ENCODE measurements at regions not wholly inside any gene's neighbourhood (a gene's known extent, or its start where the extent isn't known, plus 50 kb on each side); places are given as distances from the start of the nearest gene placed in this dataset.
"Not testable (repeated sequence)": the region's sequence is repeated elsewhere in the genome, so short reads cannot be mapped to it uniquely, and the experiment has no call there.

- Histone ChIP-seq H3K27me3 (ENCODE audit: control insufficient read depth, insufficient read depth, low read length, poor library complexity, severe bottlenecking) (no peaks in the 10 kb centered on the region), H3K9me3 (ENCODE audit: control insufficient read depth, low read length) (no peaks in the 10 kb centered on the region), H3K4me1 (ENCODE audit: control insufficient read depth, insufficient read depth, low read length) (no peaks in the 10 kb centered on the region), H3K36me3 (ENCODE audit: control insufficient read depth, insufficient read depth, low read length) (no peaks in the 10 kb centered on the region), H3K27ac (ENCODE audit: insufficient read depth, low read depth, low read length, poor library complexity, severe bottlenecking) (no peak overlapping the region), H3K4me3 (ENCODE audit: insufficient read depth, low read depth, low read length) (no peak overlapping the region)
- 92 to 94% methylated on average over 6 of the region's 6 CpGs for WGBS, 2 experiments
Measured at GRCh38 chr6:14231071-14231483, 113.5 kb downstream of the CD83 start.

GRCh38 chr6:14231501-14232280 is 114.1 kb downstream of the CD83 start:
- H3K9me3 ChIP-seq (ENCODE audit: control insufficient read depth, low read length): no peaks in the 10 kb centered on the region
- no peaks in the 10 kb centered on the region for H3K36me3 ChIP-seq (ENCODE audit: control insufficient read depth, insufficient read depth, low read length)
- no peak overlapping the region for H3K27ac ChIP-seq (ENCODE audit: insufficient read depth, low read depth, low read length, poor library complexity, severe bottlenecking)
- H3K27me3 ChIP-seq (ENCODE audit: control insufficient read depth, insufficient read depth, low read length, poor library complexity, severe bottlenecking): no peaks in the 10 kb centered on the region
- H3K4me1 ChIP-seq (ENCODE audit: control insufficient read depth, insufficient read depth, low read length): no peaks in the 10 kb centered on the region
- WGBS, 2 experiments: 94 to 96% methylated on average over 7 of the region's 7 CpGs
- no peak overlapping the region for H3K4me3 ChIP-seq (ENCODE audit: insufficient read depth, low read depth, low read length)

- Histone ChIP-seq H3K36me3 (ENCODE audit: control insufficient read depth, insufficient read depth, low read length) (no peaks in the 10 kb centered on the region), H3K9me3 (ENCODE audit: control insufficient read depth, low read length) (no peaks in the 10 kb centered on the region), H3K4me3 (ENCODE audit: insufficient read depth, low read depth, low read length) (no peak overlapping the region), H3K27me3 (ENCODE audit: control insufficient read depth, insufficient read depth, low read length, poor library complexity, severe bottlenecking) (no peaks in the 10 kb centered on the region), H3K27ac (ENCODE audit: insufficient read depth, low read depth, low read length, poor library complexity, severe bottlenecking) (no peak overlapping the region), H3K4me1 (ENCODE audit: control insufficient read depth, insufficient read depth, low read length) (no peaks in the 10 kb centered on the region)
- 87 to 89% methylated on average over 2 of the region's 2 CpGs for WGBS, 2 experiments
Measured at GRCh38 chr6:14232889-14233288, 115.3 kb downstream of the CD83 start.

- H3K4me1 ChIP-seq (ENCODE audit: control insufficient read depth, insufficient read depth, low read length): no peaks in the 10 kb centered on the region
- no peak overlapping the region for H3K27ac ChIP-seq (ENCODE audit: insufficient read depth, low read depth, low read length, poor library complexity, severe bottlenecking)
- no peak overlapping the region for H3K4me3 ChIP-seq (ENCODE audit: insufficient read depth, low read depth, low read length)
- no peaks in the 10 kb centered on the region for H3K27me3 ChIP-seq (ENCODE audit: control insufficient read depth, insufficient read depth, low read length, poor library complexity, severe bottlenecking)
- peaks cover 3% of the 10 kb centered on the region for H3K9me3 ChIP-seq (ENCODE audit: control insufficient read depth, low read length)
- WGBS, 2 experiments: 87 to 92% methylated on average over 7 of the region's 8 CpGs
- no peaks in the 10 kb centered on the region for H3K36me3 ChIP-seq (ENCODE audit: control insufficient read depth, insufficient read depth, low read length)
Measured at GRCh38 chr6:14235653-14236356, 118.2 kb downstream of the CD83 start.

GRCh38 chr6:14239097-14239496 is 121.5 kb downstream of the CD83 start:
- Histone ChIP-seq H3K27ac (ENCODE audit: insufficient read depth, low read depth, low read length, poor library complexity, severe bottlenecking) (no peak overlapping the region), H3K4me1 (ENCODE audit: control insufficient read depth, insufficient read depth, low read length) (no peaks in the 10 kb centered on the region), H3K27me3 (ENCODE audit: control insufficient read depth, insufficient read depth, low read length, poor library complexity, severe bottlenecking) (no peaks in the 10 kb centered on the region), H3K4me3 (ENCODE audit: insufficient read depth, low read depth, low read length) (no peak overlapping the region), H3K9me3 (ENCODE audit: control insufficient read depth, low read length) (peaks cover 3% of the 10 kb centered on the region), H3K36me3 (ENCODE audit: control insufficient read depth, insufficient read depth, low read length) (no peaks in the 10 kb centered on the region)
- 86 to 100% methylated on average over 1 of the region's 2 CpGs for WGBS, 2 experiments

GRCh38 chr6:14240411-14241166 is 123.0 kb downstream of the CD83 start:
- no peak overlapping the region for H3K4me3 ChIP-seq (ENCODE audit: insufficient read depth, low read depth, low read length)
- peaks cover 3% of the 10 kb centered on the region for H3K9me3 ChIP-seq (ENCODE audit: control insufficient read depth, low read length)
- H3K27me3 ChIP-seq (ENCODE audit: control insufficient read depth, insufficient read depth, low read length, poor library complexity, severe bottlenecking): no peaks in the 10 kb centered on the region
- no peaks in the 10 kb centered on the region for H3K4me1 ChIP-seq (ENCODE audit: control insufficient read depth, insufficient read depth, low read length)
- no peaks in the 10 kb centered on the region for H3K36me3 ChIP-seq (ENCODE audit: control insufficient read depth, insufficient read depth, low read length)
- no peak overlapping the region for H3K27ac ChIP-seq (ENCODE audit: insufficient read depth, low read depth, low read length, poor library complexity, severe bottlenecking)
- WGBS, 2 experiments: 89 to 90% methylated on average over 5 of the region's 5 CpGs

GRCh38 chr6:14241255-14242070 is 123.9 kb downstream of the CD83 start:
- WGBS, 2 experiments: 94% methylated on average over 4 to 5 of the region's 5 CpGs
- no peak overlapping the region for H3K4me3 ChIP-seq (ENCODE audit: insufficient read depth, low read depth, low read length)
- H3K27me3 ChIP-seq (ENCODE audit: control insufficient read depth, insufficient read depth, low read length, poor library complexity, severe bottlenecking): no peaks in the 10 kb centered on the region
- H3K27ac ChIP-seq (ENCODE audit: insufficient read depth, low read depth, low read length, poor library complexity, severe bottlenecking): no peak overlapping the region
- H3K9me3 ChIP-seq (ENCODE audit: control insufficient read depth, low read length): peaks cover 3% of the 10 kb centered on the region
- H3K36me3 ChIP-seq (ENCODE audit: control insufficient read depth, insufficient read depth, low read length): no peaks in the 10 kb centered on the region
- H3K4me1 ChIP-seq (ENCODE audit: control insufficient read depth, insufficient read depth, low read length): no peaks in the 10 kb centered on the region

- H3K36me3 ChIP-seq (ENCODE audit: control insufficient read depth, insufficient read depth, low read length); H3K27me3 ChIP-seq (ENCODE audit: control insufficient read depth, insufficient read depth, low read length, poor library complexity, severe bottlenecking); H3K27ac ChIP-seq (ENCODE audit: insufficient read depth, low read depth, low read length, poor library complexity, severe bottlenecking); H3K4me1 ChIP-seq (ENCODE audit: control insufficient read depth, insufficient read depth, low read length); H3K9me3 ChIP-seq (ENCODE audit: control insufficient read depth, low read length); H3K4me3 ChIP-seq (ENCODE audit: insufficient read depth, low read depth, low read length): not testable (repeated sequence)
- WGBS, 2 experiments: 88 to 92% methylated on average over 2 of the region's 2 CpGs
Measured at GRCh38 chr6:14242912-14243311, 125.3 kb downstream of the CD83 start.

- Histone ChIP-seq H3K4me1 (ENCODE audit: control insufficient read depth, insufficient read depth, low read length) (no peaks in the 10 kb centered on the region), H3K27ac (ENCODE audit: insufficient read depth, low read depth, low read length, poor library complexity, severe bottlenecking) (no peak overlapping the region), H3K27me3 (ENCODE audit: control insufficient read depth, insufficient read depth, low read length, poor library complexity, severe bottlenecking) (no peaks in the 10 kb centered on the region), H3K4me3 (ENCODE audit: insufficient read depth, low read depth, low read length) (no peak overlapping the region), H3K36me3 (ENCODE audit: control insufficient read depth, insufficient read depth, low read length) (no peaks in the 10 kb centered on the region), H3K9me3 (ENCODE audit: control insufficient read depth, low read length) (peaks cover 3% of the 10 kb centered on the region)
- 86% methylated on average over 5 of the region's 5 CpGs for WGBS, 2 experiments
Measured at GRCh38 chr6:14243597-14243996, 126.0 kb downstream of the CD83 start.
